Keratinocyte (primary cell): ENCODE measurements at regions not wholly inside any gene's neighbourhood (a gene's known extent, or its start where the extent isn't known, plus 50 kb on each side); places are given as distances from the start of the nearest gene placed in this dataset.

ENCODE experiments used
- CTCF ChIP-seq, 3 experiments: IDR thresholded peaks in 1 of 3; conservative IDR thresholded peaks in 1 of 3; optimal IDR thresholded peaks in 1 of 3; 2 replicates in 2 of 3; 3 replicates in 1 of 3; pipeline versions ENCODE3 to v1.5.1; 2011; ENCODE audit warnings: low read length in 3 of 3, mild to moderate bottlenecking in 3 of 3, moderate library complexity in 2 of 3, control low read depth in 1 of 3, inconsistent platforms in 1 of 3; ENCODE audit not compliant: insufficient read depth in 2 of 3; ENCODE audit errors: extremely low read depth in 1 of 3
- EZH2 ChIP-seq: IDR thresholded peaks from one replicate; pipeline ENCODE4 v1.6.1; 2012; ENCODE audit warnings: inconsistent platforms, mild to moderate bottlenecking, low read length, moderate library complexity

DNA sequence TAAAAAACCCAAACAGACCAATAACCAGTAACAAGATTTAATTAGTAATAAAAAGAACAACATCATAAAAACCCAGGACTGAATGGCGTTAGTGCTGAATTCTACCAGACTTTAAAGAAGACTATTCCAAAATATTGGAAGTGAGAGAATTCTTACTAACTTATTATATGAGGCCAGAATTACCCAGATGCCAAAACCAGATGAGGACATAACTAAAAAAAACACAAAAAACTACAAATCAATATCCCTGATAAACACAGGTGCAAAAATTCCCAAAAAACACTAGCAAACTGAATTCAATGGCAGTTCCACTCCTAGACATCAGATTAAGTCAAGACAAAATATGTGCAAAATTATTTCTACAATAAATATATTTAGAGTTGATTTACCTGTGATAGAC lies 400.1 kb upstream of the PABPC4L start:
- TF ChIP-seq CTCF (optimal IDR thresholded peaks at IDR 0.05 in 1 of 3, IDR thresholded peaks at IDR 0.05 in 1 of 3, conservative IDR thresholded peaks at IDR 0.05 in 1 of 3; ENCODE audit: extremely low read depth in 1 of 3, insufficient read depth in 2 of 3, low read length in 3 of 3) (no peak), EZH2 (no peak)
